Caki2 (cell line): ENCODE measurements at regions not wholly inside any gene's neighbourhood (a gene's known extent, or its start where the extent isn't known, plus 50 kb on each side); places are given as distances from the start of the nearest gene placed in this dataset.

Source experiments
- DNase-seq: peaks from one replicate; pipeline ENCODE4 v3.0.0-alpha.2; 2015; ENCODE audit warnings: low read depth
- in situ Hi-C: cut with HindIII; loops from 2 replicates; pipeline ENCODE4 v1.10.0; 2016; ENCODE audit warnings: low sequenced_read_pairs, low pct_unique_long_range_greater_than_20kb, mixed read lengths

DNA sequence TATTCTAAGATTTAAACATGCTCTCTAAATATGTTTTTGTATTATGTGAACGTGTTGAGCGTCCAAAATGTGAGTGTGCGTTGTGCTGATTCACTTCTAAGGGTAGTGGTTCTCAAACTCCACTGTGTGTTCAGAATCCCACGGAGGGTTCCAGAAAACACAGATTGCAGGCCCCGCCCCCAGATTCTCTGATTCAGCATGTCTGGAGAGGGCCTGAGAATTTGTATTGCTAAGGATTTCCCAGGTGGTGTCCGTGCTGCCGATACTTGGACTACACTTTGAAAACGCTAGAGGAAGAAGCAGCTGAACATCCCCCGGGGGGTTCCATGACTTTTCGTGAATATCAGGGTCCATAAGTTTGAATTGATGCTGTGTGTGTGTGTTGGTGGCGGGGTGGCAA is 1043.2 kb upstream of the WWC1 start:
- no peak for DNase-seq
- in situ Hi-C loops, result no loop called here

DNA sequence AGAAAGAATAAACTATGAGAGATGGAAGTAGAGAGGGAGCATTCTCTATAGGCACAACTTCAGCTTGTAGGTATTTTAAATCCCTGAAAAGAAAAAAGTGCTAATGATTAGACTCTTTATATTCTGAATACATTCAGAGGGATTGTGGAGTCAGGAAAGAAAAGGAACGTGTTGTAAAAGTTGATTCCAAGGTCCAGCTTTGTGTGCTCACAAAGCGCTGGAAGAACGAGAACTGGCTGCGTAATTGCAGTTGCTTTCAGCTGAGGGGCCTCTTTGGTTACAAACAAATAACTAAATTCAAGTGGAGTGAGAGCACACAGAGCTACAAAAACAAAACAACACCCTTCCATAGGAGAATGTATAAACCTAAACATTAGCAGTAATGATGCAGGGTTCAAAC is 1040.4 kb upstream of the WWC1 start:
- in situ Hi-C loops, result no loop called here
- DNase-seq, result no peak

GRCh38 chr5:167254132-167254531 is 1037.3 kb upstream of the WWC1 start:
- no peak for DNase-seq
- in situ Hi-C loops, result no loop called here

GRCh38 chr5:167255926-167256325 is 1035.5 kb upstream of the WWC1 start:
- DNase-seq, result no peak
- in situ Hi-C loops, result no loop called here

DNA sequence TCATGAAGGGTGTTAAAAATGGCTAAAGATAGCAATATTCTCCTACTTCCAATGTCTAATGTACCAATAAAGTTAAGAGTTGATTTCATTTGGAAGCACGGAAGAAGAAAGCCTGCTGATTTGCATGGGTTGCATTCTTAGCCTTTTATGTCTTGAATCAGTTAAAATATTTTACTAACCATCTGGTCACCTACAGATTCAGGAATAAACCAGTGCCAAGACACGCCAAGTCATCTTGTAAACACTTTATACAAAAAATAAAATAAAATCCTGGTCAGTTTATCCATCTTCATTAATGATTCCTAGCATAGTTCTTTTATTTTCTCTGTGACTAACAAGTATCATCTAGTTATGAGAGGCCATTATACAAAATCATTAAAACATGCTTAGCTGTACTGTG is 1031.6 kb upstream of the WWC1 start:
- in situ Hi-C loops, result no loop called here
- no peak for DNase-seq

GRCh38 chr5:167261309-167262100 is 1029.9 kb upstream of the WWC1 start:
- no peak for DNase-seq
- in situ Hi-C loops, result no loop called here

- no peak for DNase-seq
- in situ Hi-C loops, result no loop called here
Observed at GRCh38 chr5:167263185-167263584, 1028.3 kb upstream of the WWC1 start.

DNA sequence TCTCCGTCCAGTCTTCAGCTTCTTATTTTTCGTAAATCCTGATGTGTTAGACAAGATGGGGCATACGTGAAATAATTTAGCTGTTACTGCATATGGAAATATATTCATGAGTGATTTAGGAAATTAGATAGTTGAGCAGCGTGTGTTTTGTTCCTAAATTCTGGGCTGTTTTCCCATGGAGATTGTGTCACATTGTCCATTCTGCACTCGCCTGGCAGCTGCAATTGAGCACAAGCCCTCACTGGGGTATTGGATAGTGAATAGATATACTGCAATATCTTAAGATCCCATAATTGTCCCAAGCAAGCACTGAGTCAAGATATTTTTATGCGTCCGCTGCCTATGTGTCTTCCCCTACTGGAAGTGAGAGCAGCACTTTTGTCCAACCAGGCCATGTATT is 1027.1 kb upstream of the WWC1 start:
- in situ Hi-C loops, result no loop called here
- DNase-seq, result no peak

DNA sequence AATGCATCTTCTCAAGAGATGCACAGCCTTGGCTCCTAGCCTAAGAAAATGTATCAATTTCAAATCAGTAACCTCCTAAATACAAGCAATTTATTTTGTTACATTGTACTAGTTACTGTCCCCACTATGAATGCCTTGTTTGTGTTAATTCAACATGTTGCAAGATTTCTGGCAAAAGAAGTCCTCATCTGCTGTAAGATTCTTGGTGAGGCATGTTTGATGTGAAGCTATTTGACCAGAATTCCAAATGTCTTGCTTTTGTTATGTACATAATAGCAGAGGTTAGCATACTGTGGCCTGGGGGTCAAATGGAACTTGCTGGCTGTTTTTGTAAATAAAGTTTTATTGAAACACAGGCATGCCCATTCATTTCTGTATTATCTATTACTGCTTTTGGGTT is 1023.1 kb upstream of the WWC1 start:
- no peak for DNase-seq
- in situ Hi-C loops, result no loop called here

- in situ Hi-C loops, result no loop called here
- DNase-seq, result no peak
Observed at GRCh38 chr5:167269146-167269545, 1022.3 kb upstream of the WWC1 start.

DNA sequence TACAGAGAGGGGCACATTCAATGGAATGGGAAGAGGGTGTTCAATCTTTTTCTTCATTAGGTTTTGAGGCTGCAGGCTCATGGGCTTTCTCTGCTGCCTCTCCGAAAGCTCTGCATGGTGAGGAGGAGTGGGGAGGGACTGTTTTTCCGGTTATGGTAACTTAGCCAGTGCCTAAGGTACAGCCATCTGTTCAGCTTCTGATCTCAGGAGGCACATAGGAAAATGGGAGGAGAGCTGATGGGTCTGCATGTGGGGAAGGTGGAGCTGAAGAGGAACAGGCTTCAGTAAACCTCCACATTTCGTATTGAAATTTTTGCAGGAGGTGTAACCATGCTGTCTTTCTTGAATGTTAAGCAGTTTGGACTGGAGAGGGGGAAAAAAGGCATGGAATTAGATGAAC is 1020.4 kb upstream of the WWC1 start:
- in situ Hi-C loops, result no loop called here
- no peak for DNase-seq

DNA sequence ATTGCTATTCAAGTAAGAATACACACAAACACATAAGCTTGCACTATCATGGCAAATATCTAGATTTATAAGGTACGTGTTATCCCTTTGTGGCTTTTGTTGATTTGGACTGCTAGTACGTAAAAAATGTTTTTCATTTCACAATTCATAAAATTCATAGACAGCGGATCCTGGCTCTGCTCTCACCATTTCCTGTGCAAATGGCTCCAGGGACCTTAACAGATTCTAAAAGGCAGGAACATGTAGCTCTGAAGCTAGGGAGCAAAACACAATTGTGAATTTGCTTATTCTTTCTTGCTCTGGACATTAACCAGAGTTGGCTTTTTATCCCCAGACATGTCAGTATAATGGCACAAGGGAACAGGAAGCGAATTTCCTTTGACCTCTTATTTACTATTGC is 1019.9 kb upstream of the WWC1 start:
- in situ Hi-C loops, result no loop called here

DNA sequence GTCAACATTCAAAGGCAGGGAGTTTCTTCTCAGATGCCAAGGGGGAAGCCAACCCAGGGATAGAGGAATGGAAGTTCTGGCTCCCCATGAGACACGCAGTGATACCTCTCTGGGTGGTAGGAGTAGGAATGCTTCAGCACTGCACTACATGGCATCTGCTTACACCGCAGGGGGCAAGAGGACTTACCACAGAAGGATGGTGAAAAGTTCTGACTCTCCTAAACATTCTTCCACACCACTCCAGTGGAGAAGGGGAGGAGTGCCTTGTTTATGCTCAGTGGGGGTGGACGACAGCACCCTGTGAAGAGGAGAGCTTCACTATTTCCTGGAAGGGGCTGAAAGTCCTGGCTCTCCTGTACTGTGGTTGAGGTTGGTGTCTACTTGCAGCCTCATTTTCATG is 1011.3 kb upstream of the WWC1 start:
- in situ Hi-C loops, result no loop called here

More for the DNA sequence above, 1019.9 kb upstream of the WWC1 start:
- no peak for DNase-seq

GRCh38 chr5:167281925-167282324 is 1009.5 kb upstream of the WWC1 start:
- DNase-seq, result no peak
- in situ Hi-C loops, result no loop called here

More for the DNA sequence above, 1011.3 kb upstream of the WWC1 start:
- no peak for DNase-seq

- in situ Hi-C loops, result no loop called here
- no peak for DNase-seq
Observed at GRCh38 chr5:167283691-167284090, 1007.8 kb upstream of the WWC1 start.

GRCh38 chr5:167284222-167284890 is 1007.1 kb upstream of the WWC1 start:
- DNase-seq, result peak; percentile 38
- in situ Hi-C loops, result no loop called here

GRCh38 chr5:167285591-167285990 is 1005.9 kb upstream of the WWC1 start:
- DNase-seq, result no peak
- in situ Hi-C loops, result no loop called here

DNA sequence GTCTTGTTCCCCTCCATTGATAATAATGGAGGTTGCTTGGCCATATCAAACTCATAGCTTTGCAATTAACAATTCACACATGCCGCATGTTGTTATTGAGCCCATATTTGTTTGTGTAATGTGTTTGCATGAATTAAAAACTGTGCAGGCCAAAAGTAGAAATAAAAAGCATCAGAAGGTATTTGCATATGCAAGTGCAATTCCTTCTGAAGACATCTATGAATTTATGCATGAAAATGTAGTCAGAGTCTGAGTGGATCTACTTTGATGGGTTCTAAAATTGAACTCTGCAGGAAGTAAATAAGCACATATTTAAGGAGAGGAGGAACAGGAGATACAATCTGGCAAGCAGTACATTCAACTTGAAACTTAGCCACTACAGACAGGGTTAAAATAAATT is 1004.6 kb upstream of the WWC1 start:
- in situ Hi-C loops, result no loop called here
- no peak for DNase-seq

DNA sequence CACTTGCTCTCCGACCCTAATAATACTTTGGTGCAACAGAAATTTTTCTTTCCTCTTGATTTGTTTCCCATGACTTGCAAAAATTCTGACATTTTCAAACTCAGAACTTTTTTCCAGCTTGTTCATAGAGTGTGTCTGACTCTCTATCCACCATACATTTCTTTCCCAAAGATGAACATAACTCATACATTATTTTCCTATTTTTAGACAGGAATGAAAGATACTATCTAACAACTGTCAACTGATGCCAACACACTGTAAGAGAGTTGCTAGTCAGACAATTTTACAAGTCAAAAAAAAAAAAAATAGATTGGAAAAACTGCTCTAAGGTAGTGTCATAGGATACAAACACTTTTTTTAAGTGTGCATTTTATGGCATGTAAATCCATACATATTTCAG is 1001.0 kb upstream of the WWC1 start:
- in situ Hi-C loops, result no loop called here
- DNase-seq, result no peak
